Kidney epithelial cell (primary cell): ENCODE measurements at regions not wholly inside any gene's neighbourhood (a gene's known extent, or its start where the extent isn't known, plus 50 kb on each side); places are given as distances from the start of the nearest gene placed in this dataset.

Experiments
- DNase-seq: peaks from one replicate; pipeline ENCODE4 v3.0.0-alpha.2; 2010; ENCODE audit warnings: low read depth
- H3K27me3 ChIP-seq: 2 replicates; pipeline ENCODE4 v1.6.0; 2011; ENCODE audit warnings: low read length; ENCODE audit not compliant: control insufficient read depth, insufficient read depth
- H3K36me3 ChIP-seq: 2 replicates; pipeline ENCODE4 v1.5.1; 2011; ENCODE audit warnings: low read length; ENCODE audit not compliant: control insufficient read depth, insufficient read depth
- H3K4me3 ChIP-seq: 2 replicates; pipeline ENCODE4 v1.5.1; 2011; ENCODE audit warnings: low read depth, mild to moderate bottlenecking, control low read depth, low read length
- CTCF ChIP-seq: IDR thresholded peaks from 2 replicates; pipeline ENCODE4 v1.5.1; 2011; ENCODE audit warnings: mild to moderate bottlenecking, moderate library complexity, low read length, control low read depth, inconsistent platforms; ENCODE audit not compliant: insufficient read depth, poor library complexity, severe bottlenecking

- DNase-seq, result no peak
- Histone ChIP-seq H3K36me3 (no peaks in the 10 kb centered on the region), H3K27me3 (no peaks in the 10 kb centered on the region), H3K4me3 (no peak overlapping the region)
- TF ChIP-seq CTCF, result no peak
Measured at GRCh38 chr18:21949326-21950015, 208.9 kb downstream of the MIB1 start.

GRCh38 chr18:21955757-21956652, 213.4 kb upstream of the GATA6 start:
- no peak for DNase-seq
- peak; percentile 86 for TF ChIP-seq CTCF
- H3K27me3 ChIP-seq, result no peaks in the 10 kb centered on the region
- no peaks in the 10 kb centered on the region for H3K36me3 ChIP-seq
- no peak overlapping the region for H3K4me3 ChIP-seq

- H3K36me3 ChIP-seq, result no peaks in the 10 kb centered on the region
- TF ChIP-seq CTCF, result no peak
- DNase-seq, result no peak
- no peak overlapping the region for H3K4me3 ChIP-seq
- no peaks in the 10 kb centered on the region for H3K27me3 ChIP-seq
Measured at GRCh38 chr18:21958263-21958662, 211.1 kb upstream of the GATA6 start.

- no peak for TF ChIP-seq CTCF
- no peak for DNase-seq
- H3K27me3 ChIP-seq, result no peaks in the 10 kb centered on the region
- H3K4me3 ChIP-seq, result no peak overlapping the region
- no peaks in the 10 kb centered on the region for H3K36me3 ChIP-seq
Measured at GRCh38 chr18:21958707-21959450, 210.5 kb upstream of the GATA6 start.

GRCh38 chr18:21960189-21960588, 209.2 kb upstream of the GATA6 start:
- no peak for DNase-seq

More at GRCh38 chr18:21960189-21960588, 209.2 kb upstream of the GATA6 start:
- H3K4me3 ChIP-seq, result no peak overlapping the region
- no peaks in the 10 kb centered on the region for H3K27me3 ChIP-seq
- no peak for TF ChIP-seq CTCF
- H3K36me3 ChIP-seq, result no peaks in the 10 kb centered on the region
